Hematopoietic multipotent progenitor cell treated with erythropoietin and hydrocortisone succinate and interleukin-3 and kit ligand, for 15 days (in vitro differentiated cells): ENCODE measurements at regions not wholly inside any gene's neighbourhood (a gene's known extent, or its start where the extent isn't known, plus 50 kb on each side); places are given as distances from the start of the nearest gene placed in this dataset.

Source experiments
- DNase-seq: peaks from one replicate; pipeline ENCODE4 v3.0.0-alpha.2; 2015; ENCODE audit warnings: low spot score

DNA sequence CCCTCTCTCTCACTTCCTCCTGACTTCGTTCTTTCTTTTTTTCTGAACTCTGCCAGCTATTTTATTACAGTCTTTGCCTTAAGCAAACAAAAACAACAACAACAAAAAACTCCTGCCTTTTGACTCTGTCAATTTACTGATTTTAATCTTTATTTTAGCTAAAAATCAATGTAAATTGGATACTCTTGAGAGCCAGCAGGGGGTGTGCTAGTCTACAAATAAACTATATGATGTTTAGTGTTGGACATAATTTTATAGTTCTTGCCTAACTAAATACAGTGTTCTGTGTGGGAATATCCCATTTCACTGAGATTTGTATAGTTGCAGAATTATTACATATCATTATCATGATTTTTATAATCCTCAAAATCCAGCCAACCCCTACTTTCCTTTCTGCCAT lies 1199.9 kb upstream of the SPRY2 start:
- DNase-seq = no peak

DNA sequence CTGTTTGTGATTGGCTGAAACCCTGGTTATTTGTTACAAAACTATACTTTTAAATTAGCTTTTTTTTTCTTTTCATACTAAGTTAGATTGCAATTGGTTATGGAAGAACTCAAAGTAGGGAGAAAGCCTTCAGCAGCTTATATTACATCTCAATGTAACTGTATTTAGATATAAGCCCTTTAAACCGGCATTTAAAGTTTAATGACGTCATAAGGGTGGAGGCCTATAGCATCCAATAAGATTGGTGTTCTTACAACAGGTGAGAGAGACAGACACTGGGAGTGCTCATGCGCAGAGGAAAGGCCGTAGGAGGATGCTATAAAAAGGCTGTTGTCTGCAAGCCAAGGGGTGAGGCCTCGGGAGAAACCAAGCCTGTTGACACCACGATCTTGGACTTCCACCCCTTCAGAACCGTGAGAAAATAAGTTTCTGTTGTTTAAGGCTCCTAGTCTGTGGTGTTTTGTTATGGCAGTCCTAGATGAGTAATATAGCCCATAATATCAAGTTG lies 1198.8 kb upstream of the SPRY2 start:
- no peak for DNase-seq

DNA sequence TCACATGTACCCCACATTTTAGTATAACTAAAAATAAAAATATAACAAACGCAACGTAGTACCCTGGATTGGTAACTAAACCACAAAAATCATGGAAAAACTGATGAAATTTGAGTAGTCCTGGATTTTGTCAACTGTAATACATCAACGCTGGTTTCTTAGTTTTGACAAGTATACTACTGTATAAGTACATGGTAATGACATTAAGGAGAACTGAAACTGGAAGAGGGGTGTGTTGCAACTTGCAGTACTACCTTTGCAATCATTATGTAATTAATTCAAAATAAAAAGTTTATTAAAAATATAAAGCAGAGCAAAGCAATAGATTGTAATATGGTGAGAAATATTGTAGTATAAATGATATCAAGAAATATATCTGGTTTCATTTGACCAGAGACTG lies 1158.0 kb upstream of the SPRY2 start:
- no peak for DNase-seq

DNA sequence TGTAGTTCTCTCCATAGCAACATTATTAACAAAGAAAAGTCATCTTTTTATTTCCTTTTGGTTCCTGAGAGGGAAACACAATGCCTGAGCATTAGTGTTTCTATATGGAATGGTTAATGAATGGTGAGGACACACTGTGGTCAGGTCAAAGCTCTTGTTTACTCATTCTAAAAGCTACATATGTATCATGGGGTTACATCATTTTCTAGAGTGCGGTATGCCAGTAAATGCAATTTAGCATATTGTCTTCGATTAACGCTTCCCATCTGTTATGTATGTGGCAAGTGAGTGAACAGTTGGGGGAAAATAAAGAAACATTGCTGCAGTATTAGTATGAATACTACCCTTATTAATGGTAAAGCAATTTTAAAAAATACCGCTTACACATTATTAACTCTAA lies 1152.2 kb upstream of the SPRY2 start:
- DNase-seq = no peak

DNA sequence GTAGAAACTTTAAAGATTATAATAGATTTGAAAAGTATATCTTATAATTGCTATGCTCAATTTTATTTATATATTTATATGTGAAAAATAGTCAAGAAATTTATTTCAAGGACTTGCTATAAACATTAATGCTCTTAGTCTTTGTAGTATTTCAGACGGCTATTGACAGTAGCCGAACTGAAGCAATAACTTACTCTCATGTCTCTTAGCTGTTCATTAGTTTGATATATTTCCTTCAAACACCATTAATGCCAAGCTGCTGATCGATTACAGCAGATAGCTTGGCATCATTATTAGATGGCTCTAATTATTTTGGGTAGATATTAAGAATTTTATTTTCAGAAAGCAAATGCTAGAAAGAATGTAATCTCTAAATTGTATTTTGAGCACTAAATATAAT lies 1151.5 kb upstream of the SPRY2 start:
- DNase-seq = no peak

DNA sequence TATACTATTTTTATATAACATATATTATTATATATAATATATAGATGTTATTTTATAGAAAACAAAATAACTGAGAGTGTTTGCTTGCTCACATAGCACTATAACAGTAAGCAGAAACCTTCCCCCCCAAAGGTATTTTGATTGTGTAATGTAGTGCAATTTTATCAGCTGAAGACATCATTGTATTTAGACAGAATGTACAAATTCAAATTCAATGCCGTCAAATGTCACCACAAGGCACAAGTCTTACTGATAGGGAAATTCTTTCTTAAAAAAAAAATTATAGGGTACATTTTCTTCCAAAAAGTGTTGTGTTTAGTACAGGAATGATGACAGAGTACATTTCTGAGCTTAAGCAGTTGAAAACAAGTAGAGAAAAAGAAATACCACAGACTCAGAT lies 1147.1 kb upstream of the SPRY2 start:
- no peak for DNase-seq

DNA sequence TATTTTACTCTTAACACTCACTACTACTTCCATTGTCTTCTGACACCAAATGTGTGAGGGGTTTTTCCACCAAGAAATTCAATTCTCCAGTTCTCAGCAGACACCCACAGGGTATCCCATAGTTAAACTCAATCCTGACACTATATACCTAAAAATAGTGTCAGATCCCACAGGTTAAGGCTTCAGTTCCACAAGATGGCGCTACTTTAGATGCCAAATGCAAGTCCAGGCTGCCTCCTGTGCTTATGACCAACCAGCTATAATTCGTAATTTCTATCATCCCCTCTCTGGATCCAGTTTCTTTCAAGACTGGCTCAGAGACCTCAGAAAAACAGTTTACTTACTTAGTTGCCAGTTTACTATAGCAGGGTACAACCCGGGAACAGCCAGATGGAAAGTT lies 1146.2 kb upstream of the SPRY2 start:
- no peak for DNase-seq

DNA sequence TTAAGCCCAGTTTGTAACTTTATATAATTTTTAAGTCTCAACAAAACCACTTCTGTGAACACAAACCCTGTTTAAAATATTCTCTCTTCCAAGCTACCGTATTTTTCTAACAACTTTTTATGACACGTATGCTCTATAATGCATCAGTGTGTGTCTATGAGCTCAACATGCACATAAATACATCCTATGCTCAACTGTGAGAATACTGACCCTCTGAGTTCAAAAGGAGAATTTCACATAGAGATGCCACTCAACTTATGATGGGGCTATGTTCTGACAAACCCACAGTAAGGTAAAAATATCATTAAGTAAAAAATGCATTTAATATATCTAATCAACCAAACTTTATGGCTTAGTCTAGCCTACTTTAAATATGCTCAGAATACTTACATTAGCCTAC lies 1139.7 kb upstream of the SPRY2 start:
- DNase-seq = no peak

DNA sequence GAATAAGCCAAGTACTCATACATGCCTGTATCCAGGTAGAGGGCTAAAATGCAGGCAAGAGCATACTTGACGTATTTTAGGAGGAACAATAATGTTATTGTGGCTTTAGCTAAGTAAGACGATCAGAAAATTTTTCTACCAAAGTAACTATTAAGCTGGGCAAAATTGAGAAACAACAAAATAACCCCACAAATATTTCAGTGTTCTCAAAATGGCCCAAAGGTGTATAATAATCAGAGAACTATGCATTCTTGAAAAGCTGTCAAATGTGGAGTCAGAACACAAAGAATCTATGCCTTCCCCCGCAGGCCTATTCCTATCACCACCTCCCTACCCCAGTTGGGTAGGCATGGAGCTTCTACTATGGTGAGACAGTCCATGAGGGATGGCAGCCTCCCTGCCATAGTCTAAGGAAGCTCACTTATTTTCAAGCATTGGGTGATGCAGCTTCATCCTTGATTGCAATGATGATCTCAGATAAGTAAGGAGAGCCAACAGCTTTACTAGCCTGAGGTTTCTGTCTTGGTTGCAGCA lies 1132.5 kb upstream of the SPRY2 start:
- no peak for DNase-seq

DNA sequence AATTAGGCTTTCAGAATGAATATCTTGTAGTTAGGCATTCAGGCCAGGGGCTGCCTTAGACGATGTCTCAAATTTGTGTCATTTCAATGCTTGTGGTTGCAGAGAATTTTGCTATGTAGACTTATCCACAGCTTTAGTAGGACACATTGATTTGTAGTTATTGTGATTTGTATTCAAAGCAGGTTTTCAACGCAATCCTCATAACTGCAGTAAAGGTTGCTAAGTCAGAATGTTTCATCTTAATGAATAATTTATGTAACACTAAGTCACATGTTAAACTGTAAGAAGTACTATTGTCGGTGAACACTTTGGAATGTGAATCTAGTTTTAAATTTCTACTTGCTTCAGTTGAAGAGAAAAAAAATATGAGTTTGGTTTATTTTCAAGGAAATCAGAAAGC lies 1117.2 kb upstream of the SPRY2 start:
- DNase-seq = no peak

DNA sequence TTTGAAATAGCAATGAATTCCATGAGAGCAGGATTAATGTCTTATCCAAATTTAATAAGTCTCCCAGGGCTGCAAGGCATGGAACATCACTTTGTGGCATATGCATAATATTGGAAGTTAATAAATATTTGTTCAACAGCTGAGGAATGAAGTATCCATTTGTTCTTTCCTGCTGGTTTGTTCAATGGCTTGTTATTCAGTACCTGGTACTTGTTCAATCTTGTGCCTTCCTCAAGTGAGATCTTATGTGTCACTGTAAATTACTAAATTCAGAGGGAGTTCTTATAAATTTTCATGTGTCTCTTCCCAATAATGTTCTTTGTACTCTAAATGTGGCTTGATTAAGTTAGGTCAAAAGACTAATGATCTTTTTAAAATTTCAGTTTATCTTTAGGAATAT lies 1105.5 kb upstream of the SPRY2 start:
- DNase-seq = no peak

DNA sequence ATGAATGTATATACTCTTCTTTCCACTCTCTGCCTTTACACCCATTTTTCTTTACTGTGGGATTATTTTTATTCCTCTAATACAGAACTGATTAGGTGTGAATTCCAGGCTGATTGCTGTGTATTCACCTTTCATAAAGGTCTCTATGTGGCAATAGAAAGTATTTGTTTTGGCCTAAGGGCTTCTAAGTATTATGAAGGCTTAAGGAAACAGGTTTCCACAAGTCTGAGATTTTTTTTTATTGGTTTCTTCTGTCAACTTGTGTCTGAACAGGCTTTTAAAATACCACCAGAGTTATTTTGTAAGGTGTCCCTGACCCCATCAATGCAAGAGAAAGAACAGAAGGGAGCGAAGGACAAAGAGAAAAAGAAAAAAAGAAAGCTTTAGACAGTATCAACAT lies 1102.0 kb upstream of the SPRY2 start:
- DNase-seq = no peak

DNA sequence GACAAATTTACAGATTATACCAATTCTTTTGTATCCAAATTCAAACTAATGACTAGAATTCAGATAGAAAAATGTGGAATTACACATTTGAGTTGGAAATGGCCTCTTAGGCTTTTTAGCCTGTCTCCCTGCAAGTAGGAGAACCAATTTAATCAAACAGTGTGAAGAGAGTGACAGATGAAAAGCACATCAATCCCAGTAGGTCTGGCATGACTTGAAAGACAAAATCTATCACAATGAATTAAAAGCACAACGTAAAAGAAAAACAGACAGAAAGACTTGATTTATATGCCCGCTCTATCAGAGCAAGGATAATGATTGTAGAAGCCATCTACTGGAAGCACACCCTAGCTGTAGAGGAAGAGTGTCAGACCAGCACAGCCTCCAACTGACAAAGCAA lies 1084.4 kb upstream of the SPRY2 start:
- DNase-seq = no peak

DNA sequence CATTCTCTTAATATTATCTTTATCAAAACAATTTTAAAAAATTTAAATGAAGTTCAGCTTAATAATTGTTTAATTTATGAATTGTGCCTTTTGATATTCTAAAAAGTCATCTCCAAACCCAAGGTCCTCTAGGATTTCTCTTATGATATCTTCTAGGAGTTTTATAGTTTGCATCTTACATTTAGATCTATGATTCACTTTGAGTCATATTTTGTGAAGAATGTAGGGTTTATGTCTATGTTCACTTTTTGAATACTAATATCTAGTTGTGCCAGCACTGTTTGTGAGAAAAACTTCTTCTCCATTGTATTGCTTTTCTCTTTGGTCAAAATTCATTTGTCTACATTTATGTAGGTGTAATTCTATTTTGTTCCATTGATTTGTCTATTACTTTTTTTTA lies 1068.4 kb upstream of the SPRY2 start:
- no peak for DNase-seq

DNA sequence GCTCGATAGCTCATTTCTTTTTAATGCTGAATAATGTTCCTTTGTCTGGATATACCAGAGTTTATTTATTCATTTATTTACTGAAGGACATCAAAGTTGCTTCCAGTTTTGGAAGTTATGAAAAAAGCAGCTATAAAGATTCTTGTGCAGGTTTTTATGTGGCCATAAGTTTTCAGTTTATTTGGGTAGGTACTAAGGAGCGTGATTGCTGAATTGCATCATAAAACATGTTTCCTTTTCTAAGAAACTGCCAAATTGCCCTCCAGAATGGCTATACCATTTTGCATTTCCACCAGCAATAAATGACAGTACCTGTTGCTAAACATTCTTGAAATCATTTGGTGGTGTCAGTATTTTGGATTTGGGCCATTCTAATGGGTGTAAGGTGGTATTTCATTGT lies 1067.7 kb upstream of the SPRY2 start:
- no peak for DNase-seq

DNA sequence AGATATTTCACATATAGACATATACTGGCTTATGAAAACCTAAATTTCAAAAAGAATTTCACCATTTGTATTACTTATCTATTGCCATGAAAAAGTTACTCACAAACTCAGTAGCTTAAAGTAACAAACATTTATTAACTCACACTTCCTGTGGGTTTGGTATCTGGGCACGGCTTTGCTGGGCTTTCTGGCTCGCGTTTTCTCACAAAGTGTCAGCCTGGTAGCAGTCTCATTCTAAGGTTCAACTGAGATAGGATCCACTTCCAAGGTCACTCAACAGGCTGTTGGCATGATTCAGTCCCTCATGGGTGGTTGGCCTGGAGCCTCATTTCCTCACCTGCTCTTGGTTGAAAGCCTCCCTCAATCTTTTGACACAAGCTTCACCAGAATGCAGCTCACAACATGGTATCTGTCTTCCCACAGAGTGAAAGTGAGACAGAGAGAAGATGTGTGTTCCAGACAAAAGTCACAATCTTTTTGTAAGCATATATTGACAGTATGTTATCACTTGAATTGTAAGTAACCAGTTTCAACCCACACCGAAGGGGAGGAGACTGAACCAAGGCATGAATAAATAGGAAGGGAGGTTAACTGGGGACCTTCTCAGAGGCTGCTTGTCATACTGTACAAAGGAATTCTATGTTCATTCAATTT lies 1065.8 kb upstream of the SPRY2 start:
- no peak for DNase-seq

DNA sequence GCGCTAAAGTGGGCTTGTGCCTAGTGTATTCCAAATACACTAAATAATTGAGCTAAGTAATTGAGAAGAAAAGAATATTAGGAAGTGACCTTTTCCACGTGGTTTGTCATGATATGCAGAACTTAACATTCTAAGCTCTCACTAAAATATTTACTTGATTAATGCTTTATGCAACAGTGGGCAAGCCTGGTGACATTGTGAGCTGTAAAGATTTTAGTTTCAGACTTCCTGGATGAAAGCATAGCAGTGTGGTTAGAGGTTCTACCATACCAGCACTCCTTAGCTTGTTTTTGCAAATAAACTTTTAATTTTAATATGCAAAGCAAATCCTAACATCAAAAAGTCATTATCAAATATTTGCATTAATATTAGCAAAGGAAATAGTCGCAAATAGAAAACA lies 1065.1 kb upstream of the SPRY2 start:
- no peak for DNase-seq

DNA sequence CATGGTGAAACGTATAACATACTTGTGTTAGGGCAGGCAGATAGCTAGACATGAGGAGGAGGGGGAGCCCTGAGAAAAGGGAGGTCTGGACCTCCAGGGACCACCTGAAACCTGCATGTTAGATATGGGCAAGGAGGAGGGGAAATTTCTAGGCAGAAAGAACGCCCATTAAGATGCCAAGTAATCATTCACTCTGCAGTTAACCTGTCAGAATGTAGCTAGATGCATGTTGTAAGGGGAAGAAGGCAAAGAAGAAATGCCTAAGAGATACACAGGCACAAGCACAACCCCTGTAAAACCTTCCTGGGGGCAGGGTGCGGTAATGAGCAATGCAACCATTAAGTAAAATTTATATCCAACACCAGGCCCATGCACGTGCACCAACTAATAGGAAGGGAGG lies 1055.3 kb upstream of the SPRY2 start:
- DNase-seq = no peak

DNA sequence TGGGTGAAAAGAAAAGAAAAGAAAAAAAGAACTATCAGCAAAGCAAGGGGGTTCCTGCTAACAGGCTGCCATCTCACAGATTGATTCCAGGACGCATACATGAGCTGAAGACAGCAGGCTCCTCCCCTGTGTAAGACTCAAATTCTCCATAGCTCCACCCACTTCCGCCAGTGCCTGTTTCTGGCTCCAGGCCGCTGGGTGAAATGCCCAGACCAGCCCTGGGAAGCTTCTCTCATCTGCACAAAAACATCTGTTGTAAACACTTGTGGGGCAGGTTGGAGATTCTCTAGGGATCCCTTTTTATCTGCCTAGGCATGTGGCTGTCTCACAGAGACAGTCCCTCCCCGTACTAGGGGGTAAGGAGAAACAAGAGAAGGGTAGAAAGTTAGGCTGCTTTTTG lies 1054.4 kb upstream of the SPRY2 start:
- DNase-seq = no peak

DNA sequence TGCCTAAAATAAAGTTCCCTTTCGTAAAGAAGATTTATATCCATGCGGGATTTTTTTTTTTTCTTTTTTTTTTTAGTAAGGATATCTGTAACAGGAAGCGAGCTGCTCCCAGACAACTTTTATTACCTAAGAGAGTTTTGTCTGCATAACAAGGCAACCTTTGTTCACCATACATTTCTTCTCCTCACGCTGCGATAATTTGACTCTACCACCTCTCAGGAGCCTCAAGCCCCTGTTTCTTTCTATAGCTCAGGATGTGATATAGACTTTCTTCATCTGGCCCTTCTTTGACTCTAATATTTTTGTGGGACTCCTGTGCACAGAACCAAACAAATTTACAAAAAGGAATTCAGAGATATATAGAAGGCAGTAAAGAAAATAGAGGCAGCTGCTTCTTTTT lies 1053.7 kb upstream of the SPRY2 start:
- DNase-seq = no peak

DNA sequence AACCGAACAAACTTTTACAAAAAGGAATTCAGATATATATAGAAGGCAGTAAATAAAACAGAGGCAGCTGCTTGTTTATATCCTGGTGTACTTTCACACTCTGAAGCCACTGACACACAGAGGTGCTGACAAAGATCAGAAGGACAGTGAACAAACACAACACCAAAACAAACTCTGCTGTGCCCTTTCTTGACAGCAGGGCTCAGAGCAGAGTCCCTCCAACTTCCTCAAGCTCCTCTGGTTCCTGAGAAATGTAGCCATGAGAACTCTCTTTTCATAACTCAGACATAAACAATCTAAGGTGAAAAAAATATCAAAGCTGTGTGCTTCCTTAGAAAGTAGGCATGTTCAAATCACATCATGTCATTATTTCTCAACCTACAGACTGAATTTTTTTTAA lies 1052.8 kb upstream of the SPRY2 start:
- DNase-seq = no peak

DNA sequence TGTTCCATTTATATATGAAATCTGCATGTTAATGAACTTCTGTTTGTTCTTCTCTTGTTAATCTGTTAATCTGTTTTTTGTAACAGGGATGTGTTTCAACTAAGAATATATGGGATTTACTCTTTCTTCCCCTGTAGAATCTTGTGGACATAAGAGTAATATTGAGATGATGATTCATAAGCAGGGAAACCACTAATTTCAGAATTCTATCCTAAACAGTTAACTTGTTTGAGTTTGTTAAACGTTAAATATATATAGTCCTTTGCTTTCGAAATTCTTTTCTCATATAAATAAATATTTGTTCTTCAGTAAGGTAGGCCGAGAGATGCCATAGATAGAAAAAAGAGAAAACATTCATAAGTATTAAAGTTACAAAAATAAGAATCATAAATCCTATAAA lies 1052.2 kb upstream of the SPRY2 start:
- no peak for DNase-seq

DNA sequence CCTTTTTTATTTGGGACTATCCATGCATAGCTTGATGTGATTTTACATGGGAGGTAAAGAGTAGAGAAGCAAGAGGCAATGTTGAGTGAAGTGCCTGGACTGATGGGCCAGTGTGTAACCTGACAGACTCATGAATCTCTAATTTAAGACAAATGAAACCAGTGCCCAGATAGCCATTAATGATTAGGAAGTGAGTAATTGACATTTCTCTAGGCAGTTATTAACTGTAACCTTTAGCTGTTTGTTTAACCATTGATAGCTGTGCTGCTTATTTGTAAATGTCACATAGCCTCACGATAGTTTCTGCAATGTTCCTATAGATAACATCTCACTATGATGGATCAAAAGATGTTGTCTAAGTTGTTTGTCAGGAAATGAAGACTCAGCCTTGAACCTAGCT lies 1047.5 kb upstream of the SPRY2 start:
- no peak for DNase-seq

DNA sequence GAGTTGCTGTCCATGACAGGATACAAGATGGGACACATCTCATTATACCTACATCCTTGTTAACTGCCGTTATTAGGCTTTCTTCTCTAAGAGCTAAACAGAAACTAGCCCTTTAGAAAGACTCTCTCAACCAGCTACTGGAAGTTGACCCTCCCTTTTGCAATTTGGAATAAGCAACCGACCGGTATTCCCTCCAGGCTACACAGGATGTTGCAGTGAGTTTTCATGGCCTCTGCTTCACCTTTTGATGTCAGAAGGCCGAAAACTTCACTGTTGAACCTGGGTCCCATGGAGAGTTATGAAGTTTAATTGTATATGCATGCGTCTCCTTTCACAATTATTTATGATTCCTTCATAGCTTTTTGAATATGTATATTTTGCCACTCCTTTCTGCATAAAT lies 1042.5 kb upstream of the SPRY2 start:
- no peak for DNase-seq

DNA sequence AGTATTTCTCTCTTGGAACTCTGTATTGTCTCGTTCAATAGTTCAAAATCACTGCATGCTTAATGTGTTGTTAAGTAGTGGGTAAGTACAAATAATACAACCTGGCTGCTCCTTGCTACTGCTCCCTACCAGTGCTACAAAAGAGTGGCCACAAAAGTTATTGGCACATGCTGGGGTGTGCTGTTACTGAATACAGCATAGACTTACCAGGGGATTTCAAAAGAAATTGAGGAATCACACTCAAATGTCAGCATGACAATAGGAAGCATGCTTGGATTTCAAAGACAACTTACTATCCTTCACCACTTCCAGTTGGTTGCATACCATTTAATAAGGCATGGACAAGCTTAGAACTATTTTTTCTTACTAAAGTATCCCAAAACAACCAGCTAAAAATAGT lies 1041.3 kb upstream of the SPRY2 start:
- no peak for DNase-seq
